K562 (cell line): ENCODE measurements at regions not wholly inside any gene's neighbourhood (a gene's known extent, or its start where the extent isn't known, plus 50 kb on each side); places are given as distances from the start of the nearest gene placed in this dataset.
"Not testable (repeated sequence)": the region's sequence is repeated elsewhere in the genome, so short reads cannot be mapped to it uniquely, and the experiment has no call there.

ENCODE experiments used
- ATAC-seq: fragments of 200-7000 bp; cut with Tn5 transposase; 3 replicates; pipeline ENCODE4 v1.9.1; 2020; ENCODE audit warnings: moderate library complexity
- BruUV-seq: library from RNA; stranded (reverse); fragments of 400-500 nt; replicated peaks from 2 replicates; lab custom pipeline; 2021; lab: Mats Ljungman, UMichigan
- CTCF ChIA-PET: fragments of 300-600 bp; formaldehyde crosslinking; extraction: SDS; loops from one replicate; lab custom pipeline; 2021; ENCODE audit warnings: low intra/inter-chr PET ratio; lab: Yijun Ruan, JAX
- POLR2A ChIA-PET: fragments of 300-600, 350-650 bp; sonication (Branson Sonifier 250); formaldehyde crosslinking; extraction: SDS; loops from one replicate; lab custom pipeline; 2021; ENCODE audit warnings: antibody characterized with exemption, inconsistent platforms; lab: Yijun Ruan, JAX
- DNase-seq, 4 experiments: peaks; one replicate each; pipeline versions ENCODE4 v3.0.0 to v3.0.0-alpha.2; 2011 to 2018; ENCODE audit warnings: low spot score in 3 of 4, mixed read lengths in 3 of 4; ENCODE audit errors: extremely low read depth in 1 of 4
- FAIRE-seq: peaks from 2 replicates; lab custom pipeline; 2011; peaks lifted over from hg19 to GRCh38; lab: Jason Lieb, UNC
- H2AFZ ChIP-seq: 2 replicates; pipeline ENCODE4 v1.6.0; 2011; ENCODE audit warnings: low read depth, low read length, control low read depth, inconsistent platforms
- H3K27ac ChIP-seq: fragments of 200-600 bp; 3 replicates; pipeline ENCODE4 v1.8.0; 2011; ENCODE audit warnings: low read depth, mild to moderate bottlenecking, control low read depth, inconsistent platforms, low read length, moderate library complexity, mixed read lengths; ENCODE audit errors: extremely low read depth
- H3K27me3 ChIP-seq, 2 experiments: fragments of 300-600 bp in 1 of 2; 2 replicates in 1 of 2; 3 replicates in 1 of 2; pipeline versions ENCODE4 v1.6.0 to v1.8.0; 2011; ENCODE audit warnings: inconsistent platforms in 2 of 2, low read length in 2 of 2, mild to moderate bottlenecking in 1 of 2, mixed read lengths in 1 of 2, moderate library complexity in 1 of 2; ENCODE audit not compliant: control insufficient read depth in 2 of 2, insufficient read depth in 2 of 2
- H3K36me3 ChIP-seq: fragments of 300-600 bp; 3 replicates; pipeline ENCODE4 v1.8.0; 2011; ENCODE audit warnings: mild to moderate bottlenecking, low read length, inconsistent platforms; ENCODE audit not compliant: control insufficient read depth, insufficient read depth
- H3K4me1 ChIP-seq, 2 experiments: fragments of 200-600 bp in 1 of 2; replicated peaks in 1 of 2; 2 replicates in 1 of 2; 3 replicates in 1 of 2; pipeline versions ENCODE4 v1.5.1 to v1.8.0; 2011; ENCODE audit warnings: inconsistent platforms in 2 of 2, low read length in 2 of 2, mild to moderate bottlenecking in 1 of 2, mixed read lengths in 1 of 2, moderate library complexity in 1 of 2; ENCODE audit not compliant: control insufficient read depth in 2 of 2, insufficient read depth in 2 of 2
- H3K4me2 ChIP-seq: 2 replicates; pipeline ENCODE4 v1.6.1; 2011; ENCODE audit warnings: low read length, control low read depth, inconsistent platforms, mixed read lengths; ENCODE audit not compliant: insufficient read depth
- H3K4me3 ChIP-seq: fragments of 200-600 bp; sonication (generic), shearing (Covaris generic); 2 replicates; pipeline ENCODE4 v1.5.1; 2016; ENCODE audit warnings: control low read depth, inconsistent platforms
- H3K79me2 ChIP-seq: fragments of 200-600 bp; 3 replicates; pipeline ENCODE4 v1.8.0; 2011; ENCODE audit warnings: low read length, inconsistent platforms; ENCODE audit not compliant: control insufficient read depth, insufficient read depth
- H3K9ac ChIP-seq, 2 experiments: 2 replicates each; pipeline versions ENCODE4 v1.6.0 to v1.6.1; 2011; ENCODE audit warnings: low read depth in 2 of 2, low read length in 2 of 2, control low read depth in 1 of 2, inconsistent platforms in 1 of 2, mild to moderate bottlenecking in 1 of 2, mixed read lengths in 1 of 2; ENCODE audit not compliant: insufficient read depth in 1 of 2
- H3K9me1 ChIP-seq: one replicate; pipeline ENCODE4 v1.6.0; 2011; ENCODE audit warnings: inconsistent platforms, mild to moderate bottlenecking, low read length, moderate library complexity; ENCODE audit not compliant: control insufficient read depth, insufficient read depth
- H3K9me3 ChIP-seq: replicated peaks from 2 replicates; pipeline ENCODE4 v1.5.1; 2011; ENCODE audit warnings: low read depth, low read length, inconsistent platforms; ENCODE audit not compliant: control insufficient read depth, insufficient read depth
- H4K20me1 ChIP-seq: replicated peaks from 2 replicates; pipeline ENCODE4 v1.6.1; 2011; ENCODE audit warnings: low read length, inconsistent platforms, mixed read lengths; ENCODE audit not compliant: control insufficient read depth, insufficient read depth
- ARHGAP35 ChIP-seq: fragments of 450-650 bp; IDR thresholded peaks from 2 replicates; pipeline ENCODE4 v1.6.1; 2018; ENCODE audit not compliant: partially characterized antibody
- HDAC2 ChIP-seq: fragments of 450-650 bp; IDR thresholded peaks from 2 replicates; pipeline ENCODE4 v1.6.1; 2016; ENCODE audit warnings: mild to moderate bottlenecking
- KLF1 ChIP-seq: fragments of 450-650 bp; IDR thresholded peaks from 2 replicates; pipeline ENCODE4 v1.6.1; 2016; ENCODE audit warnings: missing genetic modification characterization, missing compliant biosample characterization
- NCOA1 ChIP-seq: fragments of 450-650 bp; IDR thresholded peaks from 2 replicates; pipeline ENCODE4 v1.6.1; 2016; ENCODE audit warnings: low read depth
- NCOA2 ChIP-seq, 2 experiments: fragments of 450-650 bp; IDR thresholded peaks; 2 replicates each; pipeline ENCODE4 v1.6.1; 2018; ENCODE audit warnings: mild to moderate bottlenecking in 2 of 2, moderate library complexity in 1 of 2; ENCODE audit not compliant: partially characterized antibody in 2 of 2
- NFIX ChIP-seq: fragments of 250-450 bp; sonication (Bioruptor Pico); IDR thresholded peaks from 2 replicates; pipeline ENCODE4 v1.4.0; 2020; ENCODE audit warnings: low read depth, mild to moderate bottlenecking, moderate library complexity
- RAD51 ChIP-seq: fragments of 450-650 bp; IDR thresholded peaks from 2 replicates; pipeline ENCODE4 v1.7.1; 2016; ENCODE audit warnings: low read depth, mild to moderate bottlenecking, borderline replicate concordance
- ZNF57 ChIP-seq: fragments of 450-650 bp; formaldehyde crosslinking; IDR thresholded peaks from 2 replicates; pipeline ENCODE4 v1.4.0; 2020; ENCODE audit warnings: mild to moderate bottlenecking, moderate library complexity
- WGBS: fragments of 100-300 bp; shearing (Covaris generic); methylation state at CpG from one replicate; pipeline ENCODE4 v1.1.6; 2016; ENCODE audit warnings: low coverage, mixed read lengths; ENCODE audit not compliant: insufficient coverage; ENCODE audit errors: missing lambda C conversion rate; 5-methylcytosine and 5-hydroxymethylcytosine counted together
- in situ Hi-C: fragments of 300-500 bp; cut with MboI; formaldehyde crosslinking; loops from 4 replicates; pipeline ENCODE4 v1.15.0; 2018; ENCODE audit warnings: inconsistent platforms, mixed read lengths
- intact Hi-C: fragments of 100-400 bp; cut with micrococcal nuclease; formaldehyde crosslinking; loops from 2 replicates; pipeline ENCODE4 v1.14.2; 2022
- TF ChIP-seq, protein P1 (sequence below): sonication (generic); formaldehyde crosslinking; IDR thresholded peaks from 2 replicates; pipeline ENCODE4 v1.9.0; 2022; ENCODE audit warnings: mild to moderate bottlenecking, missing genetic modification reagents
- TF ChIP-seq, protein P2 (sequence below): conservative IDR thresholded peaks from 2 replicates; pipeline ENCODE4 v1.6.1; 2011; ENCODE audit warnings: low read depth, mild to moderate bottlenecking, low read length; ENCODE audit not compliant: control insufficient read depth
- TF ChIP-seq, protein P3 (sequence below): fragments of 250-450 bp; sonication (Bioruptor Pico); IDR thresholded peaks from 2 replicates; pipeline ENCODE4 v1.8.0; 2021; ENCODE audit warnings: moderate library complexity, mild to moderate bottlenecking, inconsistent platforms
- TF ChIP-seq, protein P4 (sequence below): sonication (generic); formaldehyde crosslinking; IDR thresholded peaks from 2 replicates; pipeline ENCODE4 v1.8.0; 2023; ENCODE audit warnings: mild to moderate bottlenecking, missing genetic modification reagents

DNA sequence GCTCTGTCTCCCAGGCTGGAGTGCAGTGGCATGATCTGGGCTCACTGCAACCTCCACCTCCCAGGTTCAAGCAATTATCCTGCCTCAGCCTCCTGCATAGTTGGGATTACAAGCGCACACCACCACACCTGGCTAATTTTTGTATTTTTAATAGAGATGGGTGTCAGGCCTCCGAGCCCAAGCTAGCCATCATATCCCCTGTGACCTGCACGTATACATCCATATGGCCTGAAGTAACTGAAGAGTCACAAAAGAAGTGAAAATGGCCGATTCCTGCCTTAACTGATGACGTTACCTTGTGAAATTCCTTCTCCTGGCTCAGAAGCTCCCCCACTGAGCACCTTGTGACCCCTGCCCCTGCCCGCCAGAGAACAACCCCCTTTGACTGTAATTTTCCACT is 109.6 kb upstream of the CLINT1 start:
- in situ Hi-C loops, BruUV-seq, H3K9me1 ChIP-seq, FAIRE-seq, H3K9me3 ChIP-seq, CTCF ChIA-PET, H3K4me2 ChIP-seq, H3K9ac ChIP-seq, ATAC-seq, H3K4me3 ChIP-seq, intact Hi-C loops, POLR2A ChIA-PET, H3K79me2 ChIP-seq, H4K20me1 ChIP-seq, DNase-seq, H3K27ac ChIP-seq, H3K36me3 ChIP-seq, H3K4me1 ChIP-seq, H2AFZ ChIP-seq: not testable (repeated sequence)
- 37% methylated on average over 4 of the region's 6 CpGs for WGBS
- peaks cover 4 to 16% of the 10 kb centered on the region in 2 experiments; a peak in 3 of 5 replicates for H3K27me3 ChIP-seq

DNA sequence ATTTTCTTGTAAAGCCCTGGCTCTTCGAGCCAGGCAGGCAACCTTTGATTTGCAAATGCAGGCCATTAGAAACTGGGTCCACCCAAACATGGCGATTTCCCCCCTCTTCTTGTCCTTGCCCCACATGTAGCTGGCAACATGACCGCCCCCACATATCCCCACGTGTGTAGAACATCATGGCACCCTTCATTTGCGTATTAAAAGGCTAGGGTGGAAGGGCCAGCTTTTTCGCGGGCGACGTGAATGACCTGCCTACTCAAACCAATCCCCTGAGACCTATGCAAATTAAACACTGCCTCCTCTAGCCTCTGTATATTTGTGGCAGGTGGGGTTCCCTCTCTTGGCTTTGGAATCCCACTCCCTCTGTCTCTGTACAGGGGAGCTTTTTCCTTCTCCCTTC is 107.0 kb upstream of the CLINT1 start:
- intact Hi-C loops, result no loop called here
- 24% methylated on average over 9 of the region's 9 CpGs for WGBS
- no peak for FAIRE-seq
- TF ChIP-seq, protein P1, sequence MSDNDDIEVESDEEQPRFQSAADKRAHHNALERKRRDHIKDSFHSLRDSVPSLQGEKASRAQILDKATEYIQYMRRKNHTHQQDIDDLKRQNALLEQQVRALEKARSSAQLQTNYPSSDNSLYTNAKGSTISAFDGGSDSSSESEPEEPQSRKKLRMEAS, result no peak
- TF ChIP-seq HDAC2, result no peak
- TF ChIP-seq, protein P2, sequence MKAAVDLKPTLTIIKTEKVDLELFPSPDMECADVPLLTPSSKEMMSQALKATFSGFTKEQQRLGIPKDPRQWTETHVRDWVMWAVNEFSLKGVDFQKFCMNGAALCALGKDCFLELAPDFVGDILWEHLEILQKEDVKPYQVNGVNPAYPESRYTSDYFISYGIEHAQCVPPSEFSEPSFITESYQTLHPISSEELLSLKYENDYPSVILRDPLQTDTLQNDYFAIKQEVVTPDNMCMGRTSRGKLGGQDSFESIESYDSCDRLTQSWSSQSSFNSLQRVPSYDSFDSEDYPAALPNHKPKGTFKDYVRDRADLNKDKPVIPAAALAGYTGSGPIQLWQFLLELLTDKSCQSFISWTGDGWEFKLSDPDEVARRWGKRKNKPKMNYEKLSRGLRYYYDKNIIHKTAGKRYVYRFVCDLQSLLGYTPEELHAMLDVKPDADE, result no peak
- TF ChIP-seq KLF1 (tag), result no peak
- TF ChIP-seq, protein P3, sequence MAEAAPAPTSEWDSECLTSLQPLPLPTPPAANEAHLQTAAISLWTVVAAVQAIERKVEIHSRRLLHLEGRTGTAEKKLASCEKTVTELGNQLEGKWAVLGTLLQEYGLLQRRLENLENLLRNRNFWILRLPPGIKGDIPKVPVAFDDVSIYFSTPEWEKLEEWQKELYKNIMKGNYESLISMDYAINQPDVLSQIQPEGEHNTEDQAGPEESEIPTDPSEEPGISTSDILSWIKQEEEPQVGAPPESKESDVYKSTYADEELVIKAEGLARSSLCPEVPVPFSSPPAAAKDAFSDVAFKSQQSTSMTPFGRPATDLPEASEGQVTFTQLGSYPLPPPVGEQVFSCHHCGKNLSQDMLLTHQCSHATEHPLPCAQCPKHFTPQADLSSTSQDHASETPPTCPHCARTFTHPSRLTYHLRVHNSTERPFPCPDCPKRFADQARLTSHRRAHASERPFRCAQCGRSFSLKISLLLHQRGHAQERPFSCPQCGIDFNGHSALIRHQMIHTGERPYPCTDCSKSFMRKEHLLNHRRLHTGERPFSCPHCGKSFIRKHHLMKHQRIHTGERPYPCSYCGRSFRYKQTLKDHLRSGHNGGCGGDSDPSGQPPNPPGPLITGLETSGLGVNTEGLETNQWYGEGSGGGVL (CRISPR knock-in tag), result no peak
- TF ChIP-seq ZNF57 (CRISPR knock-in tag), result no peak
- TF ChIP-seq NCOA1, result no peak
- TF ChIP-seq, protein P4, sequence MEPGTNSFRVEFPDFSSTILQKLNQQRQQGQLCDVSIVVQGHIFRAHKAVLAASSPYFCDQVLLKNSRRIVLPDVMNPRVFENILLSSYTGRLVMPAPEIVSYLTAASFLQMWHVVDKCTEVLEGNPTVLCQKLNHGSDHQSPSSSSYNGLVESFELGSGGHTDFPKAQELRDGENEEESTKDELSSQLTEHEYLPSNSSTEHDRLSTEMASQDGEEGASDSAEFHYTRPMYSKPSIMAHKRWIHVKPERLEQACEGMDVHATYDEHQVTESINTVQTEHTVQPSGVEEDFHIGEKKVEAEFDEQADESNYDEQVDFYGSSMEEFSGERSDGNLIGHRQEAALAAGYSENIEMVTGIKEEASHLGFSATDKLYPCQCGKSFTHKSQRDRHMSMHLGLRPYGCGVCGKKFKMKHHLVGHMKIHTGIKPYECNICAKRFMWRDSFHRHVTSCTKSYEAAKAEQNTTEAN (CRISPR knock-in tag), result no peak
- TF ChIP-seq RAD51, result no peak
- no peak for TF ChIP-seq NCOA2 (IDR thresholded peaks at IDR 0.05; ENCODE audit: partially characterized antibody in 2 of 2)
- no peak for TF ChIP-seq NFIX (CRISPR knock-in tag)
- no peak for TF ChIP-seq ARHGAP35

More for the DNA sequence above, 107.0 kb upstream of the CLINT1 start:
- no peak overlapping the region for H3K4me3 ChIP-seq
- H3K9ac ChIP-seq, result no peak overlapping the region
- H3K27ac ChIP-seq, result no peak overlapping the region
- ATAC-seq (no peak), DNase-seq (no peak)
- peaks cover 11 to 19% of the 10 kb centered on the region in 2 experiments; a peak in 3 of 5 replicates for H3K27me3 ChIP-seq
- H3K4me2 ChIP-seq, result no peak overlapping the region
- in situ Hi-C loops, result no loop called here
- no peaks in the 10 kb centered on the region for H3K36me3 ChIP-seq
- ChIA-PET POLR2A (interaction anchor here (0.7 to 1.9 kb wide), 2 partner anchors 17 to 80 kb away, joined by 4 to 7 read pairs; no protein-coding TSS in a partner anchor), CTCF (no interaction called here)
- no TSS peak for BruUV-seq
- no peaks in the 10 kb centered on the region for H3K9me3 ChIP-seq
- H3K4me1 ChIP-seq, result no peaks in the 10 kb centered on the region
- no peaks in the 10 kb centered on the region for H3K79me2 ChIP-seq
- H3K9me1 ChIP-seq, result no peaks in the 10 kb centered on the region
- no peak overlapping the region for H2AFZ ChIP-seq
- no peaks in the 10 kb centered on the region for H4K20me1 ChIP-seq
